ENCODE measurements at regions not wholly inside any gene's neighbourhood (a gene's known extent, or its start where the extent isn't known, plus 50 kb on each side); places are given as distances from the start of the nearest gene placed in this dataset.

- TF ChIP-seq JUND (IDR thresholded peaks at IDR 0.05; ENCODE audit: low read depth), result no peak
Measured at GRCh38 chr5:125254267-125254666, 507.8 kb upstream of the ZNF608 start.

GRCh38 chr5:125256296-125256695 lies 509.9 kb upstream of the ZNF608 start:
- no peak for DNase-seq (ENCODE audit: low read depth in 1 of 2, low spot score in 1 of 2)
- TF ChIP-seq JUND (IDR thresholded peaks at IDR 0.05; ENCODE audit: low read depth), result no peak
- in situ Hi-C loops (cut with HindIII; ENCODE audit: low pct_unique_long_range_greater_than_20kb, low sequenced_read_pairs), result no loop called here

More at GRCh38 chr5:125254267-125254666, 507.8 kb upstream of the ZNF608 start:
- no peak for DNase-seq (ENCODE audit: low read depth in 1 of 2, low spot score in 1 of 2)
- in situ Hi-C loops (cut with HindIII; ENCODE audit: low pct_unique_long_range_greater_than_20kb, low sequenced_read_pairs), result no loop called here

GRCh38 chr5:125257057-125257972 lies 510.9 kb upstream of the ZNF608 start:
- in situ Hi-C loops (cut with HindIII; ENCODE audit: low pct_unique_long_range_greater_than_20kb, low sequenced_read_pairs), result no loop called here
- no peak for TF ChIP-seq JUND (IDR thresholded peaks at IDR 0.05; ENCODE audit: low read depth)
- no peak for DNase-seq (ENCODE audit: low read depth in 1 of 2, low spot score in 1 of 2)

GRCh38 chr5:125257997-125258396 lies 511.6 kb upstream of the ZNF608 start:
- no peak for TF ChIP-seq JUND (IDR thresholded peaks at IDR 0.05; ENCODE audit: low read depth)
- in situ Hi-C loops (cut with HindIII; ENCODE audit: low pct_unique_long_range_greater_than_20kb, low sequenced_read_pairs), result no loop called here
- no peak for DNase-seq (ENCODE audit: low read depth in 1 of 2, low spot score in 1 of 2)

GRCh38 chr5:125258615-125259014 lies 512.2 kb upstream of the ZNF608 start:
- no peak for DNase-seq (ENCODE audit: low read depth in 1 of 2, low spot score in 1 of 2)
- no peak for TF ChIP-seq JUND (IDR thresholded peaks at IDR 0.05; ENCODE audit: low read depth)
- in situ Hi-C loops (cut with HindIII; ENCODE audit: low pct_unique_long_range_greater_than_20kb, low sequenced_read_pairs), result no loop called here

GRCh38 chr5:125261505-125262250 lies 515.2 kb upstream of the ZNF608 start:
- in situ Hi-C loops (cut with HindIII; ENCODE audit: low pct_unique_long_range_greater_than_20kb, low sequenced_read_pairs), result no loop called here
- DNase-seq (ENCODE audit: low read depth in 1 of 2, low spot score in 1 of 2), result no peak
- no peak for TF ChIP-seq JUND (IDR thresholded peaks at IDR 0.05; ENCODE audit: low read depth)

- TF ChIP-seq JUND (IDR thresholded peaks at IDR 0.05; ENCODE audit: low read depth), result no peak
- in situ Hi-C loops (cut with HindIII; ENCODE audit: low pct_unique_long_range_greater_than_20kb, low sequenced_read_pairs), result no loop called here
Measured at GRCh38 chr5:125262782-125263181, 516.3 kb upstream of the ZNF608 start.

GRCh38 chr5:125263356-125263755 lies 516.9 kb upstream of the ZNF608 start:
- DNase-seq (ENCODE audit: low read depth in 1 of 2, low spot score in 1 of 2), result no peak
- TF ChIP-seq JUND (IDR thresholded peaks at IDR 0.05; ENCODE audit: low read depth), result no peak
- in situ Hi-C loops (cut with HindIII; ENCODE audit: low pct_unique_long_range_greater_than_20kb, low sequenced_read_pairs), result no loop called here

More at GRCh38 chr5:125262782-125263181, 516.3 kb upstream of the ZNF608 start:
- DNase-seq (ENCODE audit: low read depth in 1 of 2, low spot score in 1 of 2), result no peak

GRCh38 chr5:125266106-125266505 lies 519.7 kb upstream of the ZNF608 start:
- in situ Hi-C loops (cut with HindIII; ENCODE audit: low pct_unique_long_range_greater_than_20kb, low sequenced_read_pairs), result no loop called here
- TF ChIP-seq JUND (IDR thresholded peaks at IDR 0.05; ENCODE audit: low read depth), result no peak

GRCh38 chr5:125267636-125268248 lies 521.3 kb upstream of the ZNF608 start:
- no peak for TF ChIP-seq JUND (IDR thresholded peaks at IDR 0.05; ENCODE audit: low read depth)
- no peak for DNase-seq (ENCODE audit: low read depth in 1 of 2, low spot score in 1 of 2)
- in situ Hi-C loops (cut with HindIII; ENCODE audit: low pct_unique_long_range_greater_than_20kb, low sequenced_read_pairs), result no loop called here

More at GRCh38 chr5:125266106-125266505, 519.7 kb upstream of the ZNF608 start:
- DNase-seq (ENCODE audit: low read depth in 1 of 2, low spot score in 1 of 2), result no peak

GRCh38 chr5:125269926-125270325 lies 523.5 kb upstream of the ZNF608 start:
- in situ Hi-C loops (cut with HindIII; ENCODE audit: low pct_unique_long_range_greater_than_20kb, low sequenced_read_pairs), result no loop called here
- TF ChIP-seq JUND (IDR thresholded peaks at IDR 0.05; ENCODE audit: low read depth), result no peak
- no peak for DNase-seq (ENCODE audit: low read depth in 1 of 2, low spot score in 1 of 2)

- no peak for TF ChIP-seq JUND (IDR thresholded peaks at IDR 0.05; ENCODE audit: low read depth)
- in situ Hi-C loops (cut with HindIII; ENCODE audit: low pct_unique_long_range_greater_than_20kb, low sequenced_read_pairs), result no loop called here
- DNase-seq (ENCODE audit: low read depth in 1 of 2, low spot score in 1 of 2), result no peak
Measured at GRCh38 chr5:125272357-125272756, 525.9 kb upstream of the ZNF608 start.
